HG03520 (cell line): ENCODE measurements at regions not wholly inside any gene's neighbourhood (a gene's known extent, or its start where the extent isn't known, plus 50 kb on each side); places are given as distances from the start of the nearest gene placed in this dataset.
"Not testable (repeated sequence)": the region's sequence is repeated elsewhere in the genome, so short reads cannot be mapped to it uniquely, and the experiment has no call there.

ENCODE experiments used
- ATAC-seq: cut with Tn5 transposase; IDR thresholded peaks from one replicate; pipeline ENCODE4 v1.9.1; 2021; ENCODE audit warnings: mild to moderate bottlenecking, moderate library complexity; ENCODE audit not compliant: unreplicated experiment

DNA sequence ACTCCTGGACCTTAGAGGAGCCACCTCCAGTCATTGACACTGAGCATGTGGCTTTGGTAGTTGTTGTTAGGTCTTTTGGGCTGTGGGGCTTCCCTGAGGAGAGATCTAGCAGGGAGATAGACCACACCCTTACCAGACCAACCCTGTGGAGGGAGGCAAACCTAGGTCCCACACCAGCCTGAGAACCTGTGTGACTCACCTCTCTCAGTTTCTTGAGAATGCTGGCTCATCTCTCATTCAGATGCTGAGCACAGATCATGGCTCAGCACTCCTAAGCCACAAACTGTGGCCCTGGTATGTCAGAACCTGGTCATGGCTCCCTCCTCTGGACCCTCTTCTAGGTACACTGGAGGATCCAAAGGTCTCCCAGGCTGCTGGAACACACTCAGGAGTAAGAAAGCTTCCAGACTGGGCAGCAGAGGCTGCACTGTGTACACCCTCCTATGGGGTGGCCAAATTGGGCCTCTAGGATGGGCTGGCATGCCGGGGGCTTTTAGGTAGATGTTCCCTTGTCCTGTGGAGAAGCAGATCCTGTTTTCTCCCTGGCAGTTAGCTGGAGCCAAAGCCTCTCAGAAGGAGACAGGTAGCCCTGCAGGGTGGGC, 1294.5 kb downstream of the KHDRBS2 start:
- no peak for ATAC-seq

DNA sequence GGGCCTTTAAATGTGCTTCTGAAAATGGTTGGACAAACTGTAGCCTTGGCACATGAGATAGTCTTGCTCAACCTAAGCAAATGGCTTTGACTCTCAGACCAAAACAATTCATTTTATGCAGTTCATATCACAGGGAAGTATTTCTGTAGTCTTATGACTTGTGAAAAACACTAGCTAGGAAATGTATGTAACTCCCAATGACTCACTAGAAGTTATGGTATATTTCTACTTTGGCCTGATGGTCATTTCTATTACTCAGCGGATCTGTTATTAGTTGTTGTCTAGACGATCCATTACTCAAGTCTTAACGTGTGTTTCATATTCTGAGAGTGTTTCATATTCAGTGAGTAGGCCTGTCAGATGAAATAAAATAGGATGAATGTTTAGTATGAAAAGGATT, 1333.5 kb downstream of the KHDRBS2 start:
- no peak for ATAC-seq

DNA sequence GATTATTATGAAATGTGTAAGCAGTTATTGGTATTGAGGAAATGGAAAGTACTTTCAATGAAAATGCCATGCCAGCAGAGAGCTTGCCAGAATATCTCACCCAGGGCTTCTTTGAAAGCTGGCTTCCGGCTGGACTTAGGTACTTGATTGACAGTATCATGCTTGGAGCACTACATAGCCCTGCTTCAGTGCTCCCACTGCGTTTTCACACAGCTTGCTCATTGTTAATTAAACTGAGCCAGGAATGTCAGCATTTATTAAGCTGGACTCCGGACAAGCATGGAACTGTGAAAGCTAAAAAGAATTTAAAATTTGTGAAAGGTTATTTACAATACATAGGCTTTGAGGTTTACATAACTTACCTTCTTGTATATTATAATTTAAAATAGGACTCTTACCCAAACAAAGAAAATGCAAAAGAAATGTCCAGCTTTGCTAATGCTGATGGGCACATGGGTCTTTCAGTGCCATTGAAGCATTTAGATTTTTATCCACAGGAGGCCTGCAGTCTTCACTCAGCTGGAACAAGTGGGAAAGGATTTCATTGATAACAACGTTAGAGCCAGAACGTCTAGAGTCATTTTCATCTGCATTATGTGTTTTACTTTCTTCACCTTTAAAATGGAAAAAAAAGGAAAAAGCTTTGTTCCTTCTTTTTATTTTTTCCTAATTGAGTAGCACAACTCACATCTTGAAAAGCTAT, 1335.7 kb downstream of the KHDRBS2 start:
- not testable (repeated sequence) for ATAC-seq

DNA sequence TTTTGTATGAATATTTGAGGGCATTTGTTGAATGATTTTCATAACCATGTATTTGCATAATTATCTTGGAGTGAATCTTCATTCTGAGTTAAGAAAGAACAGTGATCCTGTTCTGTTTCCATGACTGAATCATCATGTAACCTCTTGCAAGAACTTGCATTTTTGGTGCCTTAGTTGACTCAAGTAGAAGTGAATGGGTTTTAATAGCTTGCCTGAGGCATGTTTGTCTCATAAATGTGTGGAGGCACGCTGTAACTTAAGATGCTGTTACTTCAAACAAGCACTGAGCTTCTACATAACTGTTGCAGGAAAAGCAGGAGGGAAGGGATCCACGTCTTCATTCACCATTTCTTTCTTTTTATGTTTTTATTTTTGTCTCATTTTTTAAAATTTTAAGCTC, 1338.6 kb downstream of the KHDRBS2 start:
- ATAC-seq = not testable (repeated sequence)

DNA sequence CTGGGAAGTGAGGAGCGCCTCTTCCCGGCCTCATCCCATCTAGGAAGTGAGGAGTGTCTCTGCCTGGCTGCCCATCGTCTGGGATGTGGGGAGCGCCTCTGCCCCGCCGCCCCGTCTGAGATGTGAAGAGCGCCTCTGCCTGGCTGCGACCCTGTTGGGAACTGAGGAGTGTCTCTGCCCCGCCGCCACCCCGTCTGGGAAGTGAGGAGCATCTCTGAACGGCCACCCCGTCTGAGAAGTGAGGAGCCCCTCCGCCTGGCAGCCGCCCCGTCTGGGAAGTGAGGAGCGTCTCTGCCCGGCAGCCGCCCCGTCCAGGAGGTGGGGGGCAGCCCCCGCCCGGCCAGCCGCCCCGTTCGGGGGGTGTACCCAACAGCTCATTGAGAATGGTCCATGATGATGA, 1341.2 kb downstream of the KHDRBS2 start:
- ATAC-seq = not testable (repeated sequence)

DNA sequence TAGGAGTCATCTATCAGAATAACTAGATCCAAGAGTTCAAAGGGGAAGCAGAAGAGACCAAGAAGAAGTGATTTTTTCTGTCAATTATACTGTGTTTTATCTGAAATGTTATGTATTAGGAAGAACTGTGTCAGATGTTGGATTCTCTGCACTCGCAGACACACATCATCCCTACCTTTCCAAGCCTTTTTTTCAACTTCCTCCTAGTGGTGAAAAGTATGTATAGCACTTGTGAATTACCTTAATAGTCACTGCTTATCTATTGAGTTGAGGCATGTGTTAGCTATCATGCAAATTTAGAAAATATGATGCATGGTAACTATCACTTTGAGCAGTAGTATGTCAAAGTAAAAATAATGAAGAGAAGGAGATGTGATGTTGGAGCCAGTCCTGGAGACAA, 1350.1 kb downstream of the KHDRBS2 start:
- ATAC-seq = not testable (repeated sequence)

DNA sequence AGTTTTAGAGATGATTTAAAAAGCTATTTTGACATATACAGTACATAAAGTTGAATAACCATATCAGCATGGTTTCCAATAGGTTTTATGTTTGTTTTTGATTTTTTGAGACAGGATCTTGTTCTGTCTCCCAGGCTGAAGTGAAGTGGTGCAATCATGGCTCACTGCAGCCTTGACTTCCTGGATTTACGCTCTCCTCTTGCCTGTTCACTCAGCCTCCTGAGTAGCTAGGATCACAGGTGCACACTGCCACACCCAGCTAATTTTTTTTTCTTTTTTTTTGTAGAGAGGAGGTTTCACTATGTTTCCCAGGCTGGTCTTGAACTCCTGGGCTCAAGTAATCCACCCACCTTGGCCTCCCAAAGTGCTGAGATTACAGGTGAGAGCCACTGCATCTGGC, 1366.4 kb downstream of the KHDRBS2 start:
- not testable (repeated sequence) for ATAC-seq

DNA sequence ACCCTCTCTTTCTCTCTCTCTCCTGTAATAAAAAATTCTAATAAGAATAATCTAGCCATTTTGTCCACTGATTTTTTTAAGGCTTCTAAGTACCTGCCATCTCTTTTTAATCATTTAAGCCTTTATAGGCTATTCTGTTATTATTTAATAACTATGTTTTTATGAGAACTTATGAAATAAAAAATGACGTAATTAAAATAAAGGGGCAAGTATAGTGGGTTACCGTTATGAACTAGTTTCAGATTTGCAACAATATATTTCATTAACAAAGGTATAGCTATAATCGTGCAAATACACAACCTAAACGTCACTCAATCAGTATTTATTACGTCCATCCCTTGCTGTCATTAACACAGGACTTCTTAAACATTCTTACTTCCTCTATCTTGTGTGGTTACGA, 1382.2 kb downstream of the KHDRBS2 start:
- ATAC-seq = not testable (repeated sequence)

DNA sequence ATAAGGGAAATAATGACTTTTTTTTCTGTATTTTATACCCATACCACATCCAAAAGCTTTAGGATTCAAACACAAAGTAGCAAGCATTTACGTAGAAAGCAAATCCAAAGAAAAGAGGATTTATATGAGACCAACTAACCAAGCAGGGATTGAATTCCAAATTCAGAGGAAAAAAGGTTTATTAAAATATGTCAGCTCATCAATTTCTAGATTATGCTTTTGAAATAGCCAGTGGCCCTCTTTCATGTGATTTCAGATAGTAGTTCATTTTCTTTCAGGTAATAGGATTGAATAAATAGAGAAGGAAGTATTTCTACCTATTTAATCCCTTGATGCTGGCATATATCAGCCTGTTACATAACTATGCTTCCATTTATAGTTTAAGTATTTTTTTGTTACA, 1392.7 kb downstream of the KHDRBS2 start:
- ATAC-seq = not testable (repeated sequence)

DNA sequence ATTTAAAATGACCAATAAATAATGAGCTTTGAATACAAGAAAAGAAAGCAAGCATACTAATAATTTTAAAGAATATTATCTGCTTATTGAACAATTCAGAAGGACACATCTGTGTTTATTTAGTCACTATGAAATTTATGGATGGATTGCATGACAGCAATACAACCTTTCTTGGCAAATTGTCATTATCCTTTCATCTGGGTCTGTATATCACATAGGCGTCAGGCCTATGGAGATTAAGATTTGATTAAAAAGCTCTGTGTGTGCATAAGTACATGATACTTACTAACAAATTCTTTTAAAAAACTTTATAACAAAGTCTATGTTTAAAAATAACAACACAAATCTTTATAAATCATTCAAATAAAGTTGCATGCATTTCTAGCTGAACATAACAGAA, 1394.4 kb downstream of the KHDRBS2 start:
- ATAC-seq = no peak

DNA sequence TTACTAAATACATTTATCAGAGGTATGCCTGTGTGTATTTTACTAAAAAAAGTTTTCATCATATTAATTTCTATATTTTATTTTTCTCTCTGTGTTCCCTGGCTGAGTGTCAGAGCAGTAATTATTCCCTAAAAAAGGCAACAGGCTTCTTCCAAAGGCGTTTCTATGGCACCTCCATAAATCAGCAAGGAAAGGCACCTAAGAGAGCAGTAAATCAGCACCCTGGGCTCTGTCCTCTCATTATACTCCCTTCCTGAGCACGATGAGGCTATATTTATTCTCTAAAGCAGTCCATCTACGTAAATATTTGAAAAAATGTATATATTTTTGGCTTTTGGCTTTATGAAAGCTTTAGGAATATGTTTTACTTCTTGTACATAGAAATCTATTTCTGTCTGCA, 1408.6 kb downstream of the KHDRBS2 start:
- ATAC-seq = not testable (repeated sequence)

DNA sequence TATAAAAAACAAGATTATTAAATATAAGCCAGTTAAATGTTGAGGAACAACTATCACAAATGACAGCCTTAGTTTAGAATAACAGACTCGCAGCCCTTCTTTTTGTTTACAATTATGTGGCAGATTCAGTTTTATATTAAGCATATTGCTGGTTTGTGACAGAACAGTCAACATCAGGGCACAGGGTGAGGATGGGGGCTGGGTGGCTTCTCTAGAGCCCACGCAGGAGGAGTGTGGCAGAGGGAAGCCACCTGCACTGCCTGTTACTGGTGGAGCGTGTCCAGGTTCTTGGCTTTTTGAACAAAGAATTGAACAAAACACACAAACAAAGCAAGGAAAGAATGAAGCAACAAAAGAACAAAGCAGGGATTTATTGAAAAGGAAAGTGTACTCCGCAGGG, 1415.2 kb downstream of the KHDRBS2 start:
- ATAC-seq = not testable (repeated sequence)

DNA sequence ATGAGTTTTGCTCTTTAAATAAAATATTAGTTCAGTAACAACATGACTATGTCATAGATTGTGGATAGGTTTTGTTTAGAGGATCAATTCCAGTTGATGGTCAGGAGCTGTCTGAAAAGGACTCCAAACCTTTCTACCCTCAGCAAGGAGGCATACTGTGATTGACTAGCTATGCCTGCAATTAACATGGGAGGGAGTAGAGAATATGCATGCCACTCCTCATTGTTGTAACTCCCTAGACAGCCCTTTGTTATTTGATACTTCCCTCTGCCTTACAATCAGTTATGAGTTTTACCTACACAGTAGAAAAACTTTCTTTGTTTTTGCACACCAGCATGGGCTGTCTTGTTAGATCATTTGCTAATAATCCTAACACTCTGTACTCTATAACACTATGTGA, 1418.5 kb downstream of the KHDRBS2 start:
- no peak for ATAC-seq

DNA sequence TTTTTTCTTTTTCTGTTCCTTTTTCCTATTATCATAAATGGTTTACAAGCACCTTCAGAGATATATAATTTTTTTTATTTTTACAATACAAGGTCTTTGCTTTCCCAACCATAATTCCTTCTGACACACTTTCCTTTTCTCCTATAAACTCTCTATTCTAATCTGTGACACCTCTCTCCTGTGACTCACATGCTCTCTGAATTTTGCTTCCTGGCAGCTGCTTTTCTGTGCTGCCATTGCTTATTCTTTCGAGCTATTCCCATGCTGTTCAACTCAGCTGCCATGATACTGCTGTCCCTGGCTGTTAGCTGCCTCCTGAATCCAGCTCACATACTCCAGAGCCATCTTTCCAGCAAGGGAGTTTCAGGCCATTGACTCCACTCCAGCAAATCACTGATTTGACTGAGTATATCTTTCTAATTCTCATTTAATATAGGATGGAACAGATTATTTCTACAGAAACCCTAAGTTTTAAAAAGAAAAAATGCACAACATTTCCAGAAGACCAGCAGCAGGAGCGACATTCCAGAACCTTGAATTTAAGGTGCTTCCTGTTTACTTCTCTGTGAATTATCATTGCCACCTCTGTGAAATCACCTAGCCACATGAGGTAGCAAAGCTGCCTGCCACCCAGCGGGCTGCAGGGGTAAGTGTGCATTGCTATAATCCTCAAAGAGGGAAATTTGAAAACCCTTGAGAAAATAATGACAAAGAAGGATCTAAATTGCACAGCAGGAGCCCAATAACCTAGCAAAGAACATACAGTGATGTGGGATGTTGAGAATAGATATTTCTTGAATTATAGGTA, 1442.6 kb downstream of the KHDRBS2 start:
- not testable (repeated sequence) for ATAC-seq

DNA sequence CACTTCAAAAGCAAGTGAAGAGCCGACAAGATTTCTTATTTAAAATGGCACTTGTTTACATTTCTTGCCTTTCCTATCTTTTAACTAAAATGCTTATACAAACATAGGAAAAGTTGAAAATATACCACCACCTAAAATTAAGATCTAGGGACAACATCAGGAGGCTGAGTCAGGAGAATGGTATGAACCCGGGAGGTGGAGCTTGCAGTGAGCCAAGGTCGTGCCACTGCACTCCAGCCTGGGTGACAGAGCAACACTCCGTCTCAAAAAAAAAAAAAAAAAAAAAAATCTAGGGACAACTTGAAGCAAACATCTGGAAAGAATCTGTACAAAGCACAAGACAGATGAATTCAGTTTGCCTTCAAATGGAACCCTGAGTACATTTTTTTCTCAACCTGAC, 1455.3 kb downstream of the KHDRBS2 start:
- not testable (repeated sequence) for ATAC-seq

DNA sequence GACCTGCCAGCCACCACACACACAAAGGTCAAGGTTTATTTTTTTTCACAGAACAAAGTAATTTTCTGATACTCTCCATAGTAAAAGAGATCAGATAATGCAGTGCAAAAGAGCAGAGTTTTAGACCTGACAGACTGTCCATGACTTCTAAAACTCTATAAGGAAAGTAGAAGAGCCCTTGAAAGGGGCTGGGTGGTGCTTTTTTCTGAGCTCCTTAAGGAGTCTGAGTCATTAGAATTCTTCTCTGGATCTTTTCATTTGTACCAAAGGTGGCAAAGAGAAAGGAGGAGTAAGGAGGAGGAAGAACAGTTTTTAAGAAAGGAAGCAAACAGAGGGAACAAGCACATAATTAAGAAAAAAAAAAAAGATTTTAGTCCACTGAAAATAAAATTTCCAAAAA, 1463.4 kb downstream of the KHDRBS2 start:
- ATAC-seq = not testable (repeated sequence)

DNA sequence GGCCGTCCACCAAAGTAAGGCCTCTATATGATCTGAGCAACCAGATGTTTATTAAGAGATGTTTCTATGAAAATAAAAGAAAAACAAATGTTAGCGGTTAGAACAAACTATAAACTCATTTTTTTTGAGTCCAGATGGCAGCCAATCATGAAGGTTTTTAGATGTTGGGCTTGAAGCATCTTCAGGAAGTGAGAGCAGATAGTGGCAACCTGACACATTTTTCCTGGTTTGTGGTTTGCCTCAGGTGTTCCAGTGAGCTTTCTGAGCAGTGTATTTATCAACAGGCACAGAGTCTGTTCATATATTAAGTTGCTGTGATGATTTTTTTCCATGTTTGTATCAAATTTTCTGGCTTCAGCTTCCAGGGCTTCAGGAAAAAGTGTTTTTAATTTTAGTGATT, 1468.0 kb downstream of the KHDRBS2 start:
- ATAC-seq = not testable (repeated sequence)

DNA sequence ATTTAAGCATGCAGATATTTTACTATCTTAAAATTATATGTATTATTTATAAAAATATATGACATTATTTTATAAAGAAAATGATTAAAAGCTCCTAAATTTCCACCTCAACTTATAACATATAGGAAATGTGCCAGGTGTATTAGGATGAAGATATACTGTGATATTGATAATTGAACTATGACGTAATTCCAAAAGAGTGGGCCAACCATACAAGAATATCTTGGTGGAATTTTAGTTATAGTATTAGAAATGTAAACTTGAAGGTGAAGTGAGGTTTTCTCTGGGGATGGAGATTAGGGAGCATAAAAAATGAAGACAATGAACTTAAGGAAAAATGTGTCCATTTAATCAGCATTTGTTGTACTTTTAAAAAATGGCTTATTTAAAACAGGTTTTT, 1471.2 kb downstream of the KHDRBS2 start:
- ATAC-seq = not testable (repeated sequence)

DNA sequence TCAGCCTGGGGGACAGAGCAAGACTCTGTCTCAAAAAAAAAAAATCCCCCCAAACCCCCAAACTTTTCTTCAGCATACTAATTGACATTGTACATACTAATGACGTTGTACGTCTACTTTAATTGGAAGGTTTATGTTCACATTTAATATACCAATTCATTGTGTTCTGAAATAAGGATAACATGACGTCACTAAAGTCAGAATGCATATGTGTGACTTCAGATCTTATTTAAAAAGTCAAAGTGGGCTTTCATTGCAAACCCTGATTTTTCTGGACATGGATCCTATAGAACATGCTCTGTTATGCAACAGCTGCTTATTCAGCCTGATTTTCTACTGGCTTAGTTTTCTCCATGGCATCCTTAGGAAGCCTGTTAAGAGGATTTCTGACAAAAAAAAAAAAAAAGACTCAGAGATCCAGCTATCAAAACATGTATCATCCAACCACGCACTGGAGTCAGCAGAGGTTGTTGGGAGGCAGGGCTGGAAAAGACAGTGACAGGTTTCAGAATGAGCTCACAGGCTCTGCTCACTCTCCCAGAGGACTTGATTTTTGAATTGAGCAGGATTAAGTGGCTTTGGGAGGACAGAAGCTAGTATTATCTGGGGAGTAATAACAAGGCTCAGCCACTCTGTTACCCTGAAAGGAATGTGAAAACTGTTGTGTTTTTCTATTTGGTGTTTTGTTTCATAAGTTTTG, 1472.0 kb downstream of the KHDRBS2 start:
- not testable (repeated sequence) for ATAC-seq

DNA sequence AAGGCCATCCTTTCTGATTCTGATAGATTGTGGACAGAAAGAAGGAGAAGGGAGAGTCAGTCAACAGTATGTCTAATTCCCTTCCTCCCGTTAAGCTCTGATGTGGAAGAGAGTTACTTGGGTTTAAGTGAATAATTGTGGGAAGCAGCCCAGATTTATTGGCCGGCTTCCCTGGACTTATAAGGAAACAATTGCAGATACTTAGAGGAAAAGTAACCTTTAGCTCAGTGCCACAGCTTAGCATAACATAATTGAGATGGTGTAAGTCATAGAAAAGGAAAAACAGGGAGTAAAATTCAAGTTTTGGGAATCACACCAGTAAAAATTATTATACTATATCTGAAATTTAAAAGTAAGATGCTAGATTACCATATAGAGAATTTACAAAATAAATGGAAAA, 1475.8 kb downstream of the KHDRBS2 start:
- ATAC-seq = not testable (repeated sequence)

DNA sequence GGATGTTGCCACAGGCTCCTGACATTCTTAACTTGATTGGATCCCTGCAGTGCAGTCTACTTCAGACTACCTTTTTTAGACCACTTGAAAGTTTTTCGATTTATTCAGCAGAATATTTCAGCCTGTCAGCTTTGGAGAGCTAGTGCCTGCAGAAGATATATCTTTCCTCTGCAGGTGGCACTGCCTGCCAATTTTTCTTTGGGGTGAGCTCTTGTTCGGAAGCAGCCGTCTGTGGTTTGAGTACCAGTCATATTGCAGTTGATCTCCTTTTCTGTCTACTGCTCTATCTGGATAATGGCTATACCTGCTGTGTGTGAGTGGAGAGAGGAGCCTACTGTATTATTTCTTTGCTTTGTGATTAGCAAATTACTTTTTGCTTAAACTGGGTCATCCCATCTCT, 1486.9 kb downstream of the KHDRBS2 start:
- not testable (repeated sequence) for ATAC-seq
